ENCODE measurements at regions not wholly inside any gene's neighbourhood (a gene's known extent, or its start where the extent isn't known, plus 50 kb on each side); places are given as distances from the start of the nearest gene placed in this dataset.

DNA sequence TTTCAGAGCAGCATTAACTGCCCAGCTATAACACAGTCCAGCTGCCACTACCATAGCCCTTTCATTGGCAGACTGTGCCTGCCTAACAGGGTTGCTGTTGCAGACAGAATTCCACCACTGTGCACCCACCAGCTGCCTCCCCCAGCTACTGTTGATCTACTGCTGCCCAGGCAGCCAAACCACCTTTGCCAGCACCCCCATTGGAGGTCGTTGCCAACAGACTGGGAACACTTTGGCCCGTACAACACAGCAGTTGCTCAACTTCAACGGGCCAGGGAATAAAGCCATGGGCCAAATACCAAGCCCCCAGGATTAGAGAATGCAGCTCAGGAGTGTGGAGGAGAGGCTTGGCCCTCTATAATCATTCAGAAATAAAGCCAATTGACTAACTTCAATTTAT lies 473.6 kb downstream of the CDH11 start:
- Histone ChIP-seq H3K9me3 (peaks cover 0 to 9% (median 0%) of the 10 kb centered on the region in 12 donors), H3K36me3 (no peaks in the 10 kb centered on the region), H3K4me1 (no peaks in the 10 kb centered on the region), H3K4me3 (no peak overlapping the region), H3K27me3 (no peaks in the 10 kb centered on the region), H3K27ac (no peak overlapping the region)
- TF ChIP-seq POLR2A (IDR thresholded peaks at IDR 0.05): no peak
- TF ChIP-seq CTCF (IDR thresholded peaks at IDR 0.05): no peak
- ATAC-seq (no peak), DNase-seq (no peak)
- intact Hi-C loops (cut with DNase I): no loop called here
- 63 to 87% (median 69%) methylated on average over 3 of the region's 3 CpGs for WGBS, 4 donors

DNA sequence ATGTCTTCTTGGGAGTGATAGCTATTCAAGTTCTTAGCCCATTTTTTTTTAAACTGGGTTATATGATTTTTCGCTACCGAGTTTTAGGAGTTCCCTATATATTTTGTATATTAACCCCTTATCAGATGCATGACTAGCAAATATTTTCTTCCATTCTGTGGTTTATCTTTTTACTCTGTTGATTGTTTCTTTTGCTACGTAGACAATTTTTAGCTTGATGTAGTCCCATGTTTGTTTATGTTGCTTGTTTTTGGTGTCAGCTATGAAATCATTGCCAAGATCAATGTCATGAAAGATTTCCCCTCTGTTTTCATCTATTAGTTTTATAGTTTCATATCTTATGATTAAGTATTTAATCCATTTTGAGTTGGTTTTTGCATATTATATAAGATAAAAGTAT lies 480.5 kb downstream of the CDH11 start:
- WGBS, 4 donors: 89 to 92% (median 92%) methylated on average over 3 of the region's 3 CpGs
- DNase-seq (no peak), ATAC-seq (no peak)
- H3K27ac ChIP-seq: no peak overlapping the region
- H3K9me3 ChIP-seq: peaks cover 0 to 9% (median 0%) of the 10 kb centered on the region in 12 donors
- intact Hi-C loops (cut with DNase I): no loop called here
- no peaks in the 10 kb centered on the region for H3K36me3 ChIP-seq
- no peaks in the 10 kb centered on the region for H3K27me3 ChIP-seq
- H3K4me3 ChIP-seq: no peak overlapping the region
- no peaks in the 10 kb centered on the region for H3K4me1 ChIP-seq
- TF ChIP-seq CTCF (IDR thresholded peaks at IDR 0.05): no peak
- no peak for TF ChIP-seq POLR2A (IDR thresholded peaks at IDR 0.05)

- ATAC-seq: no peak
- 92 to 96% (median 95%) methylated on average over 2 of the region's 2 CpGs for WGBS, 4 donors
- no peak for TF ChIP-seq POLR2A (IDR thresholded peaks at IDR 0.05)
- TF ChIP-seq CTCF (IDR thresholded peaks at IDR 0.05): no peak
- H3K27me3 ChIP-seq: no peaks in the 10 kb centered on the region
- H3K36me3 ChIP-seq: no peaks in the 10 kb centered on the region
- H3K9me3 ChIP-seq: peaks cover 0 to 2% (median 0%) of the 10 kb centered on the region in 12 donors
- H3K27ac ChIP-seq: no peak overlapping the region
- no peak overlapping the region for H3K4me3 ChIP-seq
- H3K4me1 ChIP-seq: no peaks in the 10 kb centered on the region
- intact Hi-C loops (cut with DNase I): no loop called here
- no peak for DNase-seq
Measured at GRCh38 chr16:64638766-64639165, 483.1 kb downstream of the CDH11 start.

DNA sequence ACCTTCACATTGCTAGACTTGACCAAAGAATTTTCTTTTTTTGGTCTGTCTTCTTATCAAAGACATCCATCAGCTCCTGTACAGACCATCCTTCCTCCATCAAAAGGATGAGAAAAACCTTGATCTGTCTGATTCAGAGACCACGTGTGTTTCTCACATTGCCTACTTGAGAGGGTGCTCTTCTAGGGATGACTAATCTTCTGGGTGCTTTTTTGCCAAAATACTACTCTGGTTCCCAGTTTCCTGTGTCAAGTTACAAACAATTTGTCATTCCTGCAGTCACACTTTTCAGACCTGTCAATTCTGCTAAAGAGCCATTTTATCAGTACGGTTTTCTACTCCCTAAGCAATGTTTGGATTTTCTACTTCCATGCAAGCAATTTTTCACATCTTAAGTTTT lies 492.2 kb downstream of the CDH11 start:
- DNase-seq (no peak), ATAC-seq (no peak)
- 66 to 75% (median 73%) methylated on average over 2 of the region's 2 CpGs for WGBS, 4 donors
- TF ChIP-seq CTCF (IDR thresholded peaks at IDR 0.05) (no peak), POLR2A (IDR thresholded peaks at IDR 0.05) (no peak)
- H3K9me3 ChIP-seq: no peaks in the 10 kb centered on the region
- no peaks in the 10 kb centered on the region for H3K27me3 ChIP-seq
- H3K4me1 ChIP-seq: peaks cover 0 to 5% (median 0%) of the 10 kb centered on the region in 12 donors
- H3K27ac ChIP-seq: no peak overlapping the region
- no peaks in the 10 kb centered on the region for H3K36me3 ChIP-seq
- H3K4me3 ChIP-seq: no peak overlapping the region
- intact Hi-C loops (cut with DNase I): no loop called here
